Thyroid gland (tissue), 4 donors: ENCODE measurements at regions not wholly inside any gene's neighbourhood (a gene's known extent, or its start where the extent isn't known, plus 50 kb on each side); places are given as distances from the start of the nearest gene placed in this dataset.
"Not testable (repeated sequence)": the region's sequence is repeated elsewhere in the genome, so short reads cannot be mapped to it uniquely, and the experiment has no call there.

Experiments
- CTCF ChIP-seq, 6 experiments: fragments of 200-600 bp in 3 of 6; fragments of 450-650 bp in 3 of 6; sonication (generic) in 3 of 6; IDR thresholded peaks; one replicate each; pipeline ENCODE4 v1.5.1; 2016 to 2019; ENCODE audit warnings: antibody characterized with exemption in 6 of 6, mild to moderate bottlenecking in 2 of 6, inconsistent platforms in 1 of 6, moderate library complexity in 1 of 6
- POLR2A ChIP-seq, 2 donors: fragments of 450-650 bp; IDR thresholded peaks; one replicate each; pipeline ENCODE4 v1.6.1; 2017; ENCODE audit warnings: antibody characterized with exemption in 2 of 2, mild to moderate bottlenecking in 2 of 2, moderate library complexity in 1 of 2

DNA sequence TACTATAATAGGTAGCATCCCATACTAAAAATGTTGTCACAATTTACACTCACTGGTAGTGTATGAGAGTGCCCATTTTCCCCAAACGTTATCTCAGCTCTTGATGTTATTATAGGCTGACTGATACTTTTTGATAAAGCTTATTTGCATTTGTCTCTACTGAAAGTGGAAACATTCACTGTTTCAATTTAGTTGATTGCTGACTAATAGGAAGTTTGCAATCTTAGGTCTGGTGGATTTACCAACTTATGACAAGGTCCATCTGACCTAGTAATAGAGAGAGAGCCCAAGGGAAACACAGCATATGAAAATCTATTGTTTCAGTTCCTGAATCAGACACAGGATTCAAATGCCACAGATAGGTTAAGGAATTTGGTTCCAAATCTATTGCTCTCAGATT is 97.2 kb upstream of the NBPF9 start:
- not testable (repeated sequence) for TF ChIP-seq POLR2A, CTCF (IDR thresholded peaks at IDR 0.05)
